Heart left ventricle (tissue), 16 donors: ENCODE measurements at regions not wholly inside any gene's neighbourhood (a gene's known extent, or its start where the extent isn't known, plus 50 kb on each side); places are given as distances from the start of the nearest gene placed in this dataset.

Source experiments
- ATAC-seq, 4 donors: fragments of 200-7000 bp; cut with Tn5 transposase; one replicate each; pipeline ENCODE4 v1.9.1; 2020 to 2022; ENCODE audit warnings: moderate library complexity in 4 of 4, mild to moderate bottlenecking in 3 of 4, moderate number of reproducible peaks in 1 of 4
- DNase-seq, 5 donors: peaks; one replicate each; pipeline ENCODE4 v3.0.0-alpha.2; 2020
- H3K27ac ChIP-seq, 12 donors: fragments of 200-600 bp; sonication (generic) in 4 of 12; one replicate each; pipeline versions ENCODE4 v1.5.0 to v1.8.0; 2016 to 2022; ENCODE audit warnings: mild to moderate bottlenecking in 2 of 12
- H3K27me3 ChIP-seq, 9 donors: fragments of 200-600 bp; sonication (generic) in 2 of 9; one replicate each; pipeline versions ENCODE4 v1.5.1 to v1.8.0; 2016 to 2022; ENCODE audit warnings: mild to moderate bottlenecking in 3 of 9
- H3K36me3 ChIP-seq, 9 donors: fragments of 200-600 bp; sonication (generic) in 2 of 9; one replicate each; pipeline versions ENCODE4 v1.5.0 to v1.8.0; 2018 to 2022; ENCODE audit warnings: mild to moderate bottlenecking in 2 of 9
- H3K4me1 ChIP-seq, 12 donors: fragments of 200-600 bp; sonication (generic) in 4 of 12; one replicate each; pipeline versions ENCODE4 v1.5.0 to v1.8.0; 2016 to 2022; ENCODE audit warnings: mild to moderate bottlenecking in 3 of 12
- H3K4me3 ChIP-seq, 12 donors: fragments of 200-600 bp; sonication (generic) in 4 of 12; one replicate each; pipeline versions ENCODE4 v1.5.0 to v1.8.0; 2017 to 2022; ENCODE audit warnings: mild to moderate bottlenecking in 9 of 12, moderate library complexity in 4 of 12
- H3K9me3 ChIP-seq, 12 donors: fragments of 200-600 bp; sonication (generic) in 4 of 12; one replicate each; pipeline versions ENCODE4 v1.5.0 to v1.8.0; 2016 to 2022; ENCODE audit warnings: mild to moderate bottlenecking in 1 of 12
- POLR2A ChIP-seq, 2 donors: fragments of 450-650 bp; IDR thresholded peaks; one replicate each; pipeline ENCODE4 v1.6.1; 2017; ENCODE audit warnings: antibody characterized with exemption in 2 of 2, mild to moderate bottlenecking in 2 of 2, moderate library complexity in 2 of 2
- WGBS, 4 donors: extraction: QIAGEN DNeasy Blood & Tissue Kit in 2 of 4; methylation state at CpG; one replicate each; pipeline versions ENCODE4 v1.1.5 to v1.1.7; 2013 to 2018; 5-methylcytosine and 5-hydroxymethylcytosine counted together
- intact Hi-C, 10 donors: fragments of 100-400 bp; cut with DNase I; formaldehyde crosslinking; loops; one replicate each; pipeline versions ENCODE4 v1.11.1 to v1.14.2; 2022
- TF ChIP-seq, protein P1 (sequence below), 12 donors: fragments of 200-600 bp; sonication (generic) in 4 of 12; IDR thresholded peaks; one replicate each; pipeline versions ENCODE4 v1.5.0 to v1.8.0; 2018 to 2022; ENCODE audit warnings: antibody characterized with exemption in 12 of 12, mild to moderate bottlenecking in 5 of 12
- donor health status: ischemic (EF 13 %, LVEDD 7.1; RV severe dilation, severe dysfunction).
- donor health status: healthy with polysubstance abuse.
- donor health status: DM: no; HTN: yes; CAD: no.
- donor health status: DM: no; HTN: no; CAD: no.
- donor health status: ischemic (EF 25% LVEDD 6.9; RV normal size, moderate dysfunction).
- donor health status: ischemic (EF 25% LVEDD 5.7; RV mildly dilated, moderate dysfunction).
- donor health status: healthy.
- donor health status: DM: yes; HTN: yes; CAD: no.
- donor health status: ischemic (EF 35%, LVEDD 5.7; RV mildly dilated, moderate dysfunction).
- donor health status: nonischemic (EF 11% LVEDD 7.7; RV severe dilation, severe dysfunction).
- donor health status: DM: yes; HTN: yes; CAD: no.
- donor health status: PGD.
- donor health status: ischemic (EF 29% LVEDD 5.4; RV normal size, mild dysfunction).
- donor health status: nonischemic (EF 23%, LVEDD 6.1; RV moderate dilation, normal function).

- ATAC-seq = no peak
These were observed 184.1 kb upstream of the HS6ST1 start for GRCh38 chr2:128502638-128503246.

GRCh38 chr2:128503399-128504245 lies 185.0 kb upstream of the HS6ST1 start:
- Histone ChIP-seq H3K4me3 (no peak overlapping the region), H3K36me3 (no peaks in the 10 kb centered on the region), H3K27me3 (no peaks in the 10 kb centered on the region), H3K9me3 (peaks cover 0 to under 1% (median 0%) of the 10 kb centered on the region in 12 donors), H3K4me1 (peaks cover 0 to 40% (median 8%) of the 10 kb centered on the region in 12 donors), H3K27ac (peak overlapping the region in 7 of 12 donors; percentile 3 to 61 (median 42))
- peak; percentile 72 to 90 (median 81) for ATAC-seq
- WGBS, 4 donors = 46 to 60% (median 56%) methylated on average over 17 to 19 of the region's 19 CpGs
- intact Hi-C loops = loop anchor here in 2 of 10 donors (5.0 to 10.0 kb wide), 2 partner anchors 36 to 179 kb away; no protein-coding TSS in a partner anchor
- peak in 4 of 5 donors; percentile 17 to 61 (median 46) for DNase-seq
- TF ChIP-seq, protein P1, sequence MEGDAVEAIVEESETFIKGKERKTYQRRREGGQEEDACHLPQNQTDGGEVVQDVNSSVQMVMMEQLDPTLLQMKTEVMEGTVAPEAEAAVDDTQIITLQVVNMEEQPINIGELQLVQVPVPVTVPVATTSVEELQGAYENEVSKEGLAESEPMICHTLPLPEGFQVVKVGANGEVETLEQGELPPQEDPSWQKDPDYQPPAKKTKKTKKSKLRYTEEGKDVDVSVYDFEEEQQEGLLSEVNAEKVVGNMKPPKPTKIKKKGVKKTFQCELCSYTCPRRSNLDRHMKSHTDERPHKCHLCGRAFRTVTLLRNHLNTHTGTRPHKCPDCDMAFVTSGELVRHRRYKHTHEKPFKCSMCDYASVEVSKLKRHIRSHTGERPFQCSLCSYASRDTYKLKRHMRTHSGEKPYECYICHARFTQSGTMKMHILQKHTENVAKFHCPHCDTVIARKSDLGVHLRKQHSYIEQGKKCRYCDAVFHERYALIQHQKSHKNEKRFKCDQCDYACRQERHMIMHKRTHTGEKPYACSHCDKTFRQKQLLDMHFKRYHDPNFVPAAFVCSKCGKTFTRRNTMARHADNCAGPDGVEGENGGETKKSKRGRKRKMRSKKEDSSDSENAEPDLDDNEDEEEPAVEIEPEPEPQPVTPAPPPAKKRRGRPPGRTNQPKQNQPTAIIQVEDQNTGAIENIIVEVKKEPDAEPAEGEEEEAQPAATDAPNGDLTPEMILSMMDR (IDR thresholded peaks at IDR 0.05) = no peak
- no peak for TF ChIP-seq POLR2A (IDR thresholded peaks at IDR 0.05)

More at GRCh38 chr2:128502638-128503246, 184.1 kb upstream of the HS6ST1 start:
- Histone ChIP-seq H3K4me1 (peaks cover 0 to 40% (median 8%) of the 10 kb centered on the region in 12 donors), H3K27ac (no peak overlapping the region), H3K9me3 (no peaks in the 10 kb centered on the region), H3K4me3 (no peak overlapping the region), H3K27me3 (no peaks in the 10 kb centered on the region), H3K36me3 (no peaks in the 10 kb centered on the region)
- peak in 2 of 5 donors; percentile 31 to 63 for DNase-seq
- 95 to 98% (median 97%) methylated on average over 12 of the region's 12 CpGs for WGBS, 4 donors
- no peak for TF ChIP-seq POLR2A (IDR thresholded peaks at IDR 0.05)
- intact Hi-C loops = loop anchor here in 2 of 10 donors (5.0 to 10.0 kb wide), 2 partner anchors 35 to 178 kb away; no protein-coding TSS in a partner anchor

DNA sequence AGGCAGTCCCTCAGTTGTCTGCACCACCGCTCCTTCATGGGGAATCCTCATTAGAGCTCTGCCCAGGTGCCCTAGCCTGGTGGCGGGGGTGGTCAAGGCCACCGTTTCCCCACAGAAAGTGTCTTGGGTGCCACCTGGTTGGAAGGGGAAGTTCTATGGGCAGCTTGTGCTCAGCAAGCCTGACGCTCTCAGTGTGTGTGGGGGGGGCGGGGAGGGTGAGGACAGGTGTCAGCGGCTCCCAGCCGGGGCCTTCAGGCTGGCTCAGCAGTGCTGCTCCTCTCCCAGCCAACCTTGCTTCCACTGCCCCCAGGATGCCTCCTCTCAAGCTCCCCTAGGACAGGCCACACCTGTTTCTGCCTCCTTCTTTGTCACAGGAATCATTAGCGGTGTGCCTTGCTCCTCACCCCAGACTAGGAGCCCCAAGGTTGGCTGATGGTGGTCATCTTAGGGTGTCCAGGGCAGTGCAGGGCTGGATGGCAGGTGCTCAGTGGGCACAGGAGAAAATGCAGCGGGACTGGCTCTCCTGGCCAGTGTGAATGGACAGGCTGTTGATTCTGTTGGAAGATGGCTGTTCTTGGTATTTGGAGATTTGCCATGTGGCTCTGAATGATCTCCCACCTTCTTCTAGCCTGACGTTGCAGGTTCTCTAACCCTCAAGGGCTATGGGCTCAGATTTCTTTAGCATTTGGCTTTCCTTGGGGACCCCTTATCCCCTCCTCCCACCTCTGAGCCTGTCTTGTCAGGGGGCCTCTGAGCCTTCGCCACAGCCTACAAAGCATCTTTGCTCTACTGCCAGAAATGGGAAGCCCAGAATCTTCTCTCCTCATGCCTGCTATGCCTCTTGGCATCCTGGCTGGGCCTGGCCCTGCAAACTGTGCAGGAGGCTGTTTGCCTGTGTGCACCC lies 185.8 kb upstream of the HS6ST1 start:
- intact Hi-C loops = loop anchor here in 2 of 10 donors (5.0 to 10.0 kb wide), 2 partner anchors 37 to 180 kb away; no protein-coding TSS in a partner anchor
- peak in 1 of 4 donors; percentile 4 for ATAC-seq
- Histone ChIP-seq H3K27ac (peak overlapping the region in 7 of 12 donors; percentile 3 to 61 (median 42)), H3K4me3 (no peak overlapping the region), H3K27me3 (no peaks in the 10 kb centered on the region), H3K9me3 (peaks cover 0 to 6% (median 0%) of the 10 kb centered on the region in 12 donors), H3K4me1 (peaks cover 0 to 40% (median 8%) of the 10 kb centered on the region in 12 donors), H3K36me3 (no peaks in the 10 kb centered on the region)
- WGBS, 4 donors = 73 to 91% (median 82%) methylated on average over 7 to 11 of the region's 11 CpGs
- peak in 3 of 5 donors; percentile 2 to 37 (median 18) for DNase-seq
- TF ChIP-seq POLR2A (IDR thresholded peaks at IDR 0.05) = no peak
- TF ChIP-seq, protein P1 (IDR thresholded peaks at IDR 0.05) = no peak

- intact Hi-C loops = loop anchor here in 1 of 10 donors (10.0 kb wide), 1 partner anchor 180 kb away; no protein-coding TSS in a partner anchor
- Histone ChIP-seq H3K27ac (no peak overlapping the region), H3K4me1 (peaks cover 0 to 40% (median 8%) of the 10 kb centered on the region in 12 donors), H3K9me3 (peaks cover 0 to 6% (median 0%) of the 10 kb centered on the region in 12 donors), H3K4me3 (no peak overlapping the region), H3K27me3 (no peaks in the 10 kb centered on the region), H3K36me3 (no peaks in the 10 kb centered on the region)
- WGBS, 4 donors = 82 to 93% (median 84%) methylated on average over 5 to 6 of the region's 6 CpGs
- TF ChIP-seq POLR2A (IDR thresholded peaks at IDR 0.05) = no peak
- TF ChIP-seq, protein P1 (IDR thresholded peaks at IDR 0.05) = no peak
- DNase-seq (peak in 1 of 5 donors; percentile 54), ATAC-seq (no peak)
These were observed 186.5 kb upstream of the HS6ST1 start for GRCh38 chr2:128505150-128505490.
